B cell (primary cell): ENCODE measurements at regions not wholly inside any gene's neighbourhood (a gene's known extent, or its start where the extent isn't known, plus 50 kb on each side); places are given as distances from the start of the nearest gene placed in this dataset.

Experiments
- EZH2 ChIP-seq: IDR thresholded peaks from 2 replicates; pipeline ENCODE4 v1.6.1; 2012; ENCODE audit warnings: borderline replicate concordance, low read depth, mild to moderate bottlenecking, moderate library complexity, low read length; ENCODE audit not compliant: insufficient read depth, poor library complexity, severe bottlenecking
- TF ChIP-seq, protein P1 (sequence below): fragments of 200-600 bp; IDR thresholded peaks from one replicate; pipeline ENCODE4 v1.8.0; 2022; ENCODE audit warnings: antibody characterized with exemption, mild to moderate bottlenecking

DNA sequence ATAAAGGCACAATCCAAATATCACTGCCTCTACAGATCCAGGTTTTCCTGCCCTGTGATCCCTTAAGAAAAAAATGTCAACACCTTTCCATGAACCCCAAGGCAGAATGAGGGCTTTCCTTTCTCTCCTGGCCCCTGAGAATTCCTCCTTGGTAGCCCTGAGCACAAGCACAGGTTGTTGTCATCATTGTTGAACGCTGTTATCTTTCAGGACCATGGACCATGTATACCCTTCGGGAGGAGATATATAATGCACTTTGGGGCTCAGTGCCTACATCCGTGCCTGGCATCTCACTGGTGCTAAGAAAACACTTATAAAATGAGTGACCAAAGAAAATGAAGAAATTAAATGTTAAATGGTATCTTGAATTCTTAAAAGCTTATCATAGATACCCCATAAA, 296.2 kb downstream of the SETD4 start:
- TF ChIP-seq, protein P1, sequence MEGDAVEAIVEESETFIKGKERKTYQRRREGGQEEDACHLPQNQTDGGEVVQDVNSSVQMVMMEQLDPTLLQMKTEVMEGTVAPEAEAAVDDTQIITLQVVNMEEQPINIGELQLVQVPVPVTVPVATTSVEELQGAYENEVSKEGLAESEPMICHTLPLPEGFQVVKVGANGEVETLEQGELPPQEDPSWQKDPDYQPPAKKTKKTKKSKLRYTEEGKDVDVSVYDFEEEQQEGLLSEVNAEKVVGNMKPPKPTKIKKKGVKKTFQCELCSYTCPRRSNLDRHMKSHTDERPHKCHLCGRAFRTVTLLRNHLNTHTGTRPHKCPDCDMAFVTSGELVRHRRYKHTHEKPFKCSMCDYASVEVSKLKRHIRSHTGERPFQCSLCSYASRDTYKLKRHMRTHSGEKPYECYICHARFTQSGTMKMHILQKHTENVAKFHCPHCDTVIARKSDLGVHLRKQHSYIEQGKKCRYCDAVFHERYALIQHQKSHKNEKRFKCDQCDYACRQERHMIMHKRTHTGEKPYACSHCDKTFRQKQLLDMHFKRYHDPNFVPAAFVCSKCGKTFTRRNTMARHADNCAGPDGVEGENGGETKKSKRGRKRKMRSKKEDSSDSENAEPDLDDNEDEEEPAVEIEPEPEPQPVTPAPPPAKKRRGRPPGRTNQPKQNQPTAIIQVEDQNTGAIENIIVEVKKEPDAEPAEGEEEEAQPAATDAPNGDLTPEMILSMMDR = no peak
- no peak for TF ChIP-seq EZH2
